ENCODE measurements at regions not wholly inside any gene's neighbourhood (a gene's known extent, or its start where the extent isn't known, plus 50 kb on each side); places are given as distances from the start of the nearest gene placed in this dataset.

GRCh38 chr22:19620742-19621371, 93.4 kb upstream of the SEPTIN5 start (continued):
- TF ChIP-seq, protein P1, sequence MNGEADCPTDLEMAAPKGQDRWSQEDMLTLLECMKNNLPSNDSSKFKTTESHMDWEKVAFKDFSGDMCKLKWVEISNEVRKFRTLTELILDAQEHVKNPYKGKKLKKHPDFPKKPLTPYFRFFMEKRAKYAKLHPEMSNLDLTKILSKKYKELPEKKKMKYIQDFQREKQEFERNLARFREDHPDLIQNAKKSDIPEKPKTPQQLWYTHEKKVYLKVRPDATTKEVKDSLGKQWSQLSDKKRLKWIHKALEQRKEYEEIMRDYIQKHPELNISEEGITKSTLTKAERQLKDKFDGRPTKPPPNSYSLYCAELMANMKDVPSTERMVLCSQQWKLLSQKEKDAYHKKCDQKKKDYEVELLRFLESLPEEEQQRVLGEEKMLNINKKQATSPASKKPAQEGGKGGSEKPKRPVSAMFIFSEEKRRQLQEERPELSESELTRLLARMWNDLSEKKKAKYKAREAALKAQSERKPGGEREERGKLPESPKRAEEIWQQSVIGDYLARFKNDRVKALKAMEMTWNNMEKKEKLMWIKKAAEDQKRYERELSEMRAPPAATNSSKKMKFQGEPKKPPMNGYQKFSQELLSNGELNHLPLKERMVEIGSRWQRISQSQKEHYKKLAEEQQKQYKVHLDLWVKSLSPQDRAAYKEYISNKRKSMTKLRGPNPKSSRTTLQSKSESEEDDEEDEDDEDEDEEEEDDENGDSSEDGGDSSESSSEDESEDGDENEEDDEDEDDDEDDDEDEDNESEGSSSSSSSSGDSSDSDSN (IDR thresholded peaks at IDR 0.05; ENCODE audit: borderline replicate concordance in 1 of 2, low read depth in 2 of 2, low read length in 2 of 2) = no peak
- TF ChIP-seq RBM39 (optimal IDR thresholded peaks at IDR 0.05; ENCODE audit: low read depth, low read length) (no peak), RCOR1 (IDR thresholded peaks at IDR 0.05; ENCODE audit: borderline replicate concordance in 1 of 2, low read depth in 2 of 2, low read length in 2 of 2) (no peak), CEBPB (tag; IDR thresholded peaks at IDR 0.05) (peak; percentile 42; the same call in 1 of the 2 replicates), MYNN (IDR thresholded peaks at IDR 0.05) (no peak), MYNN (CRISPR knock-in tag; IDR thresholded peaks at IDR 0.05) (no peak), NFIC (IDR thresholded peaks at IDR 0.05) (peak; percentile 86), HSF4 (CRISPR knock-in tag; IDR thresholded peaks at IDR 0.05; ENCODE audit: borderline replicate concordance) (no peak; the same call in 1 of the 2 replicates), ZNF316 (IDR thresholded peaks at IDR 0.05) (no peak), JUND (IDR thresholded peaks at IDR 0.05; ENCODE audit: borderline replicate concordance, low read depth, low read length) (peak; percentile 33; the same call in 1 of the 2 replicates), JUND (tag; IDR thresholded peaks at IDR 0.05; ENCODE audit: borderline replicate concordance, low read depth, low read length) (peak; percentile 46; the same call in 1 of the 3 replicates), PHF20 (IDR thresholded peaks at IDR 0.05; ENCODE audit: partially characterized antibody) (no peak), SAFB (IDR thresholded peaks at IDR 0.05; ENCODE audit: borderline replicate concordance, low read depth, low read length) (no peak), ZFP30 (CRISPR knock-in tag; IDR thresholded peaks at IDR 0.05; ENCODE audit: borderline replicate concordance) (no peak), CREM (IDR thresholded peaks at IDR 0.05; ENCODE audit: low read depth) (peak; percentile 57; the same call in 1 of the 2 replicates), ZNF165 (CRISPR knock-in tag; IDR thresholded peaks at IDR 0.05; ENCODE audit: borderline replicate concordance) (no peak), PRPF4 (IDR thresholded peaks at IDR 0.05; ENCODE audit: insufficient read depth, low read depth, low read length, poor library complexity, severe bottlenecking) (no peak), NELFE (IDR thresholded peaks at IDR 0.05; ENCODE audit: insufficient read depth, insufficient read length) (no peak), MTF1 (CRISPR knock-in tag; IDR thresholded peaks at IDR 0.05; ENCODE audit: borderline replicate concordance) (no peak), SMARCA4 (IDR thresholded peaks at IDR 0.05) (no peak), TEAD4 (IDR thresholded peaks at IDR 0.05; ENCODE audit: low read length) (no peak), TEAD4 (CRISPR knock-in tag; IDR thresholded peaks at IDR 0.05; ENCODE audit: borderline replicate concordance) (peak; percentile 74; the same call in 1 of the 2 replicates), ZBTB8A (IDR thresholded peaks at IDR 0.05; ENCODE audit: partially characterized antibody) (no peak)
- TF ChIP-seq, protein P2, sequence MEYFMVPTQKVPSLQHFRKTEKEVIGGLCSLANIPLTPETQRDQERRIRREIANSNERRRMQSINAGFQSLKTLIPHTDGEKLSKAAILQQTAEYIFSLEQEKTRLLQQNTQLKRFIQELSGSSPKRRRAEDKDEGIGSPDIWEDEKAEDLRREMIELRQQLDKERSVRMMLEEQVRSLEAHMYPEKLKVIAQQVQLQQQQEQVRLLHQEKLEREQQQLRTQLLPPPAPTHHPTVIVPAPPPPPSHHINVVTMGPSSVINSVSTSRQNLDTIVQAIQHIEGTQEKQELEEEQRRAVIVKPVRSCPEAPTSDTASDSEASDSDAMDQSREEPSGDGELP (CRISPR knock-in tag; IDR thresholded peaks at IDR 0.05; ENCODE audit: borderline replicate concordance) = peak; percentile 41; the same call in 1 of the 2 replicates
